OCI-LY7 (cell line): ENCODE measurements at regions not wholly inside any gene's neighbourhood (a gene's known extent, or its start where the extent isn't known, plus 50 kb on each side); places are given as distances from the start of the nearest gene placed in this dataset.
"Not testable (repeated sequence)": the region's sequence is repeated elsewhere in the genome, so short reads cannot be mapped to it uniquely, and the experiment has no call there.

Experiments used
- BruUV-seq: library from RNA; stranded (reverse); fragments of 400-500 nt; replicated peaks from 2 replicates; lab custom pipeline; 2021; lab: Mats Ljungman, UMichigan
- CTCF ChIA-PET: fragments of 300-600 bp; sonication (Branson Sonifier 250); formaldehyde crosslinking; loops from one replicate; lab custom pipeline; 2022; ENCODE audit warnings: antibody characterized with exemption; ENCODE audit not compliant: unreplicated experiment; lab: Charles Lee
- POLR2A ChIA-PET: fragments of 300-600 bp; sonication (Branson Sonifier 250); formaldehyde crosslinking; loops from one replicate; lab custom pipeline; 2022; ENCODE audit warnings: antibody characterized with exemption; lab: Charles Lee
- DNase-seq: peaks from one replicate; pipeline ENCODE4 v3.0.0-alpha.2; 2015; ENCODE audit warnings: low spot score
- H2AFZ ChIP-seq: fragments of 200-600 bp; sonication (generic), shearing (Covaris generic); 2 replicates; pipeline ENCODE4 v1.6.1; 2014; ENCODE audit warnings: mild to moderate bottlenecking, antibody characterized with exemption, low read length, moderate library complexity
- H3K27ac ChIP-seq: fragments of 200-600 bp; sonication (generic); 2 replicates; pipeline ENCODE4 v1.5.1; 2014; ENCODE audit warnings: mixed run types, low read depth, mild to moderate bottlenecking, moderate library complexity, low read length, inconsistent platforms; ENCODE audit not compliant: poor library complexity, severe bottlenecking
- H3K36me3 ChIP-seq: fragments of 200-600 bp; sonication (generic); 2 replicates; pipeline ENCODE4 v1.6.1; 2014; ENCODE audit warnings: mild to moderate bottlenecking, antibody characterized with exemption, low read length, moderate library complexity, mixed read lengths; ENCODE audit not compliant: insufficient read depth
- H3K4me1 ChIP-seq: fragments of 200-600 bp; sonication (generic); 2 replicates; pipeline ENCODE4 v1.5.1; 2014; ENCODE audit warnings: mild to moderate bottlenecking, low read length; ENCODE audit not compliant: insufficient read depth, poor library complexity, severe bottlenecking
- H3K4me2 ChIP-seq: fragments of 200-600 bp; sonication (generic); 2 replicates; pipeline ENCODE4 v1.6.1; 2014; ENCODE audit warnings: mild to moderate bottlenecking, low read length
- H3K4me3 ChIP-seq: fragments of 200-600 bp; sonication (generic); 2 replicates; pipeline ENCODE4 v1.5.1; 2014; ENCODE audit warnings: mild to moderate bottlenecking, low read depth, low read length; ENCODE audit not compliant: poor library complexity, severe bottlenecking
- H3K79me2 ChIP-seq: fragments of 200-600 bp; sonication (generic); 2 replicates; pipeline ENCODE4 v1.6.1; 2016; ENCODE audit warnings: low read depth, mild to moderate bottlenecking, low read length, moderate library complexity, mixed read lengths; ENCODE audit not compliant: insufficient read depth
- H3K9me2 ChIP-seq: fragments of 200-600 bp; sonication (generic); 2 replicates; pipeline ENCODE4 v1.6.1; 2016; ENCODE audit warnings: mild to moderate bottlenecking, low read length, mixed read lengths; ENCODE audit not compliant: insufficient read depth
- H3K9me3 ChIP-seq: fragments of 200-600 bp; sonication (generic); 2 replicates; pipeline ENCODE4 v1.6.1; 2014; ENCODE audit warnings: mild to moderate bottlenecking, mixed run types, low read length, mixed read lengths
- H4K20me1 ChIP-seq: fragments of 200-600 bp; sonication (generic); 2 replicates; pipeline ENCODE4 v1.6.1; 2014; ENCODE audit warnings: mild to moderate bottlenecking, antibody characterized with exemption, low read length, moderate library complexity, mixed read lengths; ENCODE audit not compliant: insufficient read depth
- CTCF ChIP-seq: fragments of 200-600 bp; sonication (generic); conservative IDR thresholded peaks from 2 replicates; pipeline ENCODE4 v1.5.1; 2014; ENCODE audit warnings: mild to moderate bottlenecking, antibody characterized with exemption, low read length, moderate library complexity, mixed read lengths
- EZH2phosphoT487 ChIP-seq: fragments of 200-600 bp; sonication (generic); IDR thresholded peaks from 2 replicates; pipeline ENCODE4 v1.6.1; 2018; ENCODE audit warnings: low read depth, borderline replicate concordance, mild to moderate bottlenecking, mixed run types, antibody characterized with exemption, low read length, moderate library complexity, mixed read lengths
- intact Hi-C: fragments of 100-400 bp; cut with micrococcal nuclease; formaldehyde crosslinking; loops from one replicate; pipeline ENCODE4 v1.10.0; 2022; ENCODE audit not compliant: unreplicated experiment

GRCh38 chr12:131647667-131648066 is 63.2 kb upstream of the SFSWAP start:
- H4K20me1 ChIP-seq = no peaks in the 10 kb centered on the region
- POLR2A ChIA-PET = no interaction called here
- intact Hi-C loops = no loop called here
- no peak overlapping the region for H2AFZ ChIP-seq
- no peak for DNase-seq
- no peaks in the 10 kb centered on the region for H3K9me3 ChIP-seq
- H3K4me3 ChIP-seq = no peak overlapping the region
- no peak overlapping the region for H3K4me2 ChIP-seq
- TF ChIP-seq CTCF (no peak), EZH2phosphoT487 (no peak)
- no peaks in the 10 kb centered on the region for H3K9me2 ChIP-seq
- H3K27ac ChIP-seq = no peak overlapping the region
- no peaks in the 10 kb centered on the region for H3K79me2 ChIP-seq
- H3K4me1 ChIP-seq = no peaks in the 10 kb centered on the region
- CTCF ChIA-PET = no interaction called here
- H3K36me3 ChIP-seq = no peaks in the 10 kb centered on the region
- no TSS peak for BruUV-seq

- DNase-seq, H3K36me3 ChIP-seq, CTCF ChIA-PET, H3K79me2 ChIP-seq, H2AFZ ChIP-seq, H4K20me1 ChIP-seq, H3K4me2 ChIP-seq, H3K27ac ChIP-seq, POLR2A ChIA-PET, H3K9me2 ChIP-seq, H3K9me3 ChIP-seq, BruUV-seq, H3K4me3 ChIP-seq, H3K4me1 ChIP-seq, intact Hi-C loops: not testable (repeated sequence)
These were observed 55.3 kb upstream of the SFSWAP start for GRCh38 chr12:131655469-131656174.

DNA sequence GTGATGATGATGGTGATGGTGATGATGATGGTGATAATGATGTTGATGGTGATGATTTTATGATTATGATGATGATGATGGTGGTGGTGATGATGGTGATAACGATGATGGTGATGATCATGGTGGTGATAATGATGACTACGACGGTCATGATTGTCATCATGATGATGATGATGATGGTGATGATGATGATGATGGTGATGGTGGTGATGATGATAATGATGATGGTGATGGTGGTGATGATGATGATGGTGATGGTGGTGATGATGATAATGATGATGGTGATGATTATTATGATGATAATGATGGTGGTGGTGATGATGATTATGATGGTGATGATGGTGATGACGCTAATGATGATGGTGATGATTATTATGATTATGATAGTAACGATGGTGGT is 54.1 kb upstream of the SFSWAP start:
- H3K9me3 ChIP-seq, POLR2A ChIA-PET, H3K9me2 ChIP-seq, DNase-seq, H3K4me2 ChIP-seq, H3K27ac ChIP-seq, H3K36me3 ChIP-seq, H3K4me1 ChIP-seq, H4K20me1 ChIP-seq, BruUV-seq, intact Hi-C loops, H3K4me3 ChIP-seq, CTCF ChIA-PET, H3K79me2 ChIP-seq, H2AFZ ChIP-seq: not testable (repeated sequence)

DNA sequence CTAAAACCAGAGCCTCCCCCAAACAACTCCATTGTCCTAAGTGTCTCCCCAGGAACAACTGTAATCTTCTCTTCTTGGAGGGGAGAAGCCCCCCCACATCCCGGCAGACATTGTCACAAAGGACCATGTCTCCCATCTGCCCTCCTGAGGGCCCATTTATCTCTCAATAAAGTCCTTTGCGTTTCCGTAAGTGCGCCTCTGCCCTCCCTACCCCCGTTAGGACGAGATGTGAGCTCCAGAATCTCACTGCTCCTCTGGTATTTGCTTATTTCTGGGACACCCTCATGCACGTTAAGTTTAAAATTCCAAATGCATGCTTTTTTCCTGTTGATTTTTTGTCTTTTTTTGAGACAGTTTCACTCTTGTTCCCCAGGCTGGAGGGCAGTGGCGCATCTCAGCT is 52.3 kb upstream of the SFSWAP start:
- POLR2A ChIA-PET, H3K9me2 ChIP-seq, intact Hi-C loops, H2AFZ ChIP-seq, H3K4me1 ChIP-seq, H3K27ac ChIP-seq, BruUV-seq, DNase-seq, H3K9me3 ChIP-seq, CTCF ChIA-PET, H4K20me1 ChIP-seq, H3K4me2 ChIP-seq, H3K36me3 ChIP-seq, H3K79me2 ChIP-seq, H3K4me3 ChIP-seq: not testable (repeated sequence)

- DNase-seq, CTCF ChIA-PET, H4K20me1 ChIP-seq, BruUV-seq, H3K9me3 ChIP-seq, H3K4me1 ChIP-seq, H3K27ac ChIP-seq, intact Hi-C loops, H3K9me2 ChIP-seq, POLR2A ChIA-PET, H2AFZ ChIP-seq, H3K79me2 ChIP-seq, H3K36me3 ChIP-seq, H3K4me2 ChIP-seq, H3K4me3 ChIP-seq: not testable (repeated sequence)
These were observed 51.4 kb upstream of the SFSWAP start for GRCh38 chr12:131659484-131659883.

- H3K4me2 ChIP-seq, BruUV-seq, H4K20me1 ChIP-seq, H2AFZ ChIP-seq, CTCF ChIA-PET, H3K79me2 ChIP-seq, H3K4me3 ChIP-seq, H3K36me3 ChIP-seq, H3K9me2 ChIP-seq, H3K4me1 ChIP-seq, H3K27ac ChIP-seq, DNase-seq, POLR2A ChIA-PET, H3K9me3 ChIP-seq, intact Hi-C loops: not testable (repeated sequence)
These were observed 50.9 kb upstream of the SFSWAP start for GRCh38 chr12:131659976-131660375.
